HCT116 (cell line): ENCODE measurements at regions not wholly inside any gene's neighbourhood (a gene's known extent, or its start where the extent isn't known, plus 50 kb on each side); places are given as distances from the start of the nearest gene placed in this dataset.

Source experiments
- ATAC-seq: fragments of 200-7000 bp; cut with Tn5 transposase; 2 replicates; pipeline ENCODE4 v1.9.1; 2020; ENCODE audit warnings: mild to moderate bottlenecking, moderate library complexity
- BruUV-seq: library from RNA; stranded (reverse); fragments of 400-500 nt; replicated peaks from 2 replicates; lab custom pipeline; 2021; lab: Mats Ljungman, UMichigan
- CTCF ChIA-PET: fragments of 300-600 bp; sonication (Branson Sonifier 250); formaldehyde crosslinking; loops from one replicate; lab custom pipeline; 2021; ENCODE audit warnings: antibody characterized with exemption; lab: Charles Lee
- POLR2A ChIA-PET: fragments of 300-600, 350-600 bp; sonication (Branson Sonifier 250); formaldehyde crosslinking; loops from one replicate; lab custom pipeline; 2021; ENCODE audit warnings: antibody characterized with exemption; lab: Charles Lee
- RAD21 ChIA-PET, 2 experiments: fragments of 300-600 bp; sonication (Branson Sonifier 250); formaldehyde crosslinking; loops; one replicate each; lab custom pipeline; 2023; ENCODE audit warnings: low total read pairs in 2 of 2; ENCODE audit not compliant: uncharacterized antibody in 2 of 2, unreplicated experiment in 2 of 2, low non-redundant PET in 1 of 2; lab: Charles Lee
- DNase-seq: peaks from one replicate; pipeline ENCODE4 v3.0.0-alpha.2; 2010; ENCODE audit warnings: low read depth, low spot score
- H2AFZ ChIP-seq: fragments of 200-600 bp; shearing (Covaris generic), sonication (generic); 2 replicates; pipeline ENCODE4 v1.6.1; 2017; ENCODE audit warnings: low read depth, mixed run types, mixed read lengths, antibody characterized with exemption, low read length; ENCODE audit not compliant: poor library complexity, severe bottlenecking
- H3K27ac ChIP-seq: 2 replicates; pipeline ENCODE4 v1.5.1; 2012; ENCODE audit warnings: low read depth, low read length
- H3K27me3 ChIP-seq: fragments of 200-600 bp; sonication (generic); 2 replicates; pipeline ENCODE4 v1.6.1; 2016; ENCODE audit warnings: mixed run types, low read length, mixed read lengths; ENCODE audit not compliant: insufficient read depth
- H3K36me3 ChIP-seq, 2 experiments: fragments of 200-500 bp in 1 of 2; fragments of 200-600 bp in 1 of 2; sonication (Bioruptor generic) in 1 of 2; sonication (generic) in 1 of 2; 2 replicates each; pipeline versions ENCODE4 v1.5.1 to v1.6.1; 2014 to 2016; ENCODE audit warnings: low read length in 2 of 2, inconsistent platforms in 1 of 2, mixed read lengths in 1 of 2, mixed run types in 1 of 2; ENCODE audit not compliant: insufficient read depth in 2 of 2, control insufficient read depth in 1 of 2
- H3K4me1 ChIP-seq, 2 experiments: fragments of 200-600 bp in 1 of 2; sonication (generic) in 1 of 2; 2 replicates each; pipeline versions ENCODE4 v1.5.1 to v1.6.1; 2012 to 2017; ENCODE audit warnings: low read length in 2 of 2, inconsistent platforms in 1 of 2, mild to moderate bottlenecking in 1 of 2, mixed read lengths in 1 of 2, mixed run types in 1 of 2, moderate library complexity in 1 of 2; ENCODE audit not compliant: insufficient read depth in 2 of 2, control insufficient read depth in 1 of 2
- H3K4me2 ChIP-seq: fragments of 200-600 bp; sonication (generic); 2 replicates; pipeline ENCODE4 v1.6.1; 2017; ENCODE audit warnings: mixed run types, low read length, mixed read lengths
- H3K4me3 ChIP-seq, 2 experiments: fragments of 200-600 bp in 1 of 2; sonication (generic) in 1 of 2; replicated peaks in 1 of 2; 2 replicates each; pipeline ENCODE4 v1.5.1; 2011 to 2016; ENCODE audit warnings: low read length in 2 of 2, control low read depth in 1 of 2, low read depth in 1 of 2, mild to moderate bottlenecking in 1 of 2, mixed read lengths in 1 of 2, mixed run types in 1 of 2
- H3K79me2 ChIP-seq: fragments of 200-600 bp; sonication (generic); 2 replicates; pipeline ENCODE4 v1.6.1; 2017; ENCODE audit warnings: mild to moderate bottlenecking, mixed run types, low read length, moderate library complexity, mixed read lengths; ENCODE audit not compliant: insufficient read depth
- H3K9ac ChIP-seq: fragments of 200-600 bp; sonication (generic); 2 replicates; pipeline ENCODE4 v1.6.1; 2016; ENCODE audit warnings: low read length, mixed read lengths
- H3K9me2 ChIP-seq: fragments of 200-600 bp; sonication (generic), shearing (Covaris generic); 2 replicates; pipeline ENCODE4 v1.6.1; 2017; ENCODE audit warnings: mixed run types, mild to moderate bottlenecking, moderate library complexity; ENCODE audit not compliant: insufficient read depth
- H3K9me3 ChIP-seq, 2 experiments: fragments of 200-500 bp in 1 of 2; fragments of 200-600 bp in 1 of 2; sonication (Bioruptor generic) in 1 of 2; sonication (generic) in 1 of 2; 2 replicates each; pipeline ENCODE4 v1.6.1; 2014 to 2017; ENCODE audit warnings: low read length in 2 of 2, mixed read lengths in 2 of 2, inconsistent platforms in 1 of 2, low read depth in 1 of 2, mild to moderate bottlenecking in 1 of 2, mixed run types in 1 of 2, moderate library complexity in 1 of 2; ENCODE audit not compliant: control insufficient read depth in 1 of 2, insufficient read depth in 1 of 2
- H4K20me1 ChIP-seq: fragments of 200-600 bp; sonication (generic), shearing (Covaris generic); 2 replicates; pipeline ENCODE4 v1.6.1; 2017; ENCODE audit warnings: mixed run types, mild to moderate bottlenecking, moderate library complexity; ENCODE audit not compliant: insufficient read depth
- CBX3 ChIP-seq: IDR thresholded peaks from 2 replicates; pipeline ENCODE4 v1.6.1; 2012; ENCODE audit warnings: low read depth
- CEBPB ChIP-seq: IDR thresholded peaks from 2 replicates; pipeline ENCODE4 v1.6.1; 2012; ENCODE audit warnings: low read depth
- EGR1 ChIP-seq: IDR thresholded peaks from 2 replicates; pipeline ENCODE4 v1.6.1; 2012; ENCODE audit warnings: low read depth
- ELF1 ChIP-seq: IDR thresholded peaks from 2 replicates; pipeline ENCODE4 v1.6.1; 2012; ENCODE audit warnings: low read depth, borderline replicate concordance
- EZH2 ChIP-seq: fragments of 200-600 bp; sonication (generic); IDR thresholded peaks from 2 replicates; pipeline ENCODE4 v1.6.1; 2017; ENCODE audit warnings: antibody characterized with exemption, mixed run types
- FOSL1 ChIP-seq: IDR thresholded peaks from 2 replicates; pipeline ENCODE4 v1.6.1; 2012; ENCODE audit warnings: low read depth
- JUND ChIP-seq: IDR thresholded peaks from 2 replicates; pipeline ENCODE4 v1.6.1; 2012
- POLR2AphosphoS5 ChIP-seq: IDR thresholded peaks from 2 replicates; pipeline ENCODE4 v1.6.1; 2011; ENCODE audit warnings: mild to moderate bottlenecking, low read depth, low read length, moderate library complexity
- SIN3A ChIP-seq: IDR thresholded peaks from 2 replicates; pipeline ENCODE4 v1.6.1; 2012; ENCODE audit warnings: low read depth
- SP1 ChIP-seq: IDR thresholded peaks from 2 replicates; pipeline ENCODE4 v1.6.1; 2012; ENCODE audit warnings: low read depth
- SRF ChIP-seq: IDR thresholded peaks from 2 replicates; pipeline ENCODE4 v1.6.1; 2012; ENCODE audit warnings: low read depth
- TCF7L2 ChIP-seq: IDR thresholded peaks from 2 replicates; pipeline ENCODE4 v1.7.0; 2011; ENCODE audit warnings: borderline replicate concordance, inconsistent platforms; ENCODE audit not compliant: insufficient read depth, insufficient read length; ENCODE audit errors: extremely low read depth
- YY1 ChIP-seq: IDR thresholded peaks from 2 replicates; pipeline ENCODE4 v1.6.1; 2011; ENCODE audit warnings: low read length, low read depth, moderate library complexity, mild to moderate bottlenecking; ENCODE audit not compliant: insufficient replicate concordance; ENCODE audit errors: extremely low read depth
- ZFX ChIP-seq: fragments of 450-650 bp; IDR thresholded peaks from 2 replicates; pipeline ENCODE4 v1.6.1; 2017
- ZNF274 ChIP-seq: fragments of 200-500 bp; sonication (Bioruptor generic); IDR thresholded peaks from 2 replicates; pipeline ENCODE4 v1.6.1; 2014; ENCODE audit warnings: mild to moderate bottlenecking, low read depth, low read length, inconsistent platforms
- intact Hi-C: fragments of 100-400 bp; cut with micrococcal nuclease; formaldehyde crosslinking; loops from 2 replicates; pipeline ENCODE4 v1.10.0; 2022
- TF ChIP-seq, protein P1 (sequence below): IDR thresholded peaks from 2 replicates; pipeline ENCODE4 v1.6.1; 2012; ENCODE audit warnings: low read depth
- TF ChIP-seq, protein P2 (sequence below): IDR thresholded peaks from 2 replicates; pipeline ENCODE4 v1.6.1; 2012
- TF ChIP-seq, protein P3 (sequence below): IDR thresholded peaks from 2 replicates; pipeline ENCODE4 v1.6.1; 2012
- TF ChIP-seq, protein P4 (sequence below): IDR thresholded peaks from 2 replicates; pipeline ENCODE4 v1.6.1; 2011; ENCODE audit warnings: mild to moderate bottlenecking, low read length, moderate library complexity; ENCODE audit not compliant: insufficient replicate concordance; ENCODE audit errors: extremely low read depth
- TF ChIP-seq, protein P5 (sequence below), 3 experiments: fragments of 200-600 bp in 1 of 3; sonication (generic) in 1 of 3; IDR thresholded peaks in 2 of 3; conservative IDR thresholded peaks in 1 of 3; 2 replicates each; pipeline ENCODE4 v1.5.1; 2012 to 2017; ENCODE audit warnings: low read depth in 2 of 3, low read length in 2 of 3, antibody characterized with exemption in 1 of 3, borderline replicate concordance in 1 of 3, control low read depth in 1 of 3, mild to moderate bottlenecking in 1 of 3, mixed read lengths in 1 of 3, mixed run types in 1 of 3, moderate library complexity in 1 of 3; ENCODE audit not compliant: insufficient read depth in 1 of 3

DNA sequence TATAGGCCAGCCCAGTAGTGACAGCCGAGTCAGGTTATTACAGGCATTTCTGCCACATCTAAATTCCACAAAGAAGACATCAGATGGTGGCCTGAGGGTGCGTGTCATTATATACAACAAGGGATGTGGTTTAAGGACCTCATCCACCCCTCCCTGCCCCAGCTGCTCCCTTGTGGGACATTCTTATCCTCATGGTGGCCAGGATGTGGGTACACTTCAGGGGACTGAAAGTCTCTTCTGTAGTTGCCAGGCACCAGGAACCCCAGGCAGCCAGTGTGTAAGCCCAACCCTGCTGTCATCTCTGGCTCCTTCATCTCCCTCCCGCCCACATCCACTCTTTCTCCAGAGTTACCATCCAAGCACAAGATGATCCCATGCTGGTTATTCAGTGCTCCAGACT is 224.9 kb upstream of the TOPAZ1 start:
- RAD21 ChIA-PET, result no interaction called here
- H3K79me2 ChIP-seq, result no peaks in the 10 kb centered on the region

More for the DNA sequence above, 224.9 kb upstream of the TOPAZ1 start:
- Histone ChIP-seq H3K9me3 (no peaks in the 10 kb centered on the region), H3K4me1 (no peaks in the 10 kb centered on the region), H3K4me3 (no peak overlapping the region), H2AFZ (no peak overlapping the region), H4K20me1 (no peaks in the 10 kb centered on the region), H3K36me3 (no peaks in the 10 kb centered on the region), H3K4me2 (no peak overlapping the region), H3K9me2 (no peaks in the 10 kb centered on the region), H3K27ac (no peak overlapping the region), H3K9ac (no peak overlapping the region), H3K27me3 (0 out of 2 replicates have a peak, but pooled peaks cover 3% of the 10 kb centered on the region)
- intact Hi-C loops, result no loop called here
- POLR2A ChIA-PET, result no interaction called here
- no peak for ATAC-seq
- CTCF ChIA-PET, result no interaction called here
- no peak for DNase-seq
- TF ChIP-seq POLR2AphosphoS5, result no peak
- TF ChIP-seq, protein P1, sequence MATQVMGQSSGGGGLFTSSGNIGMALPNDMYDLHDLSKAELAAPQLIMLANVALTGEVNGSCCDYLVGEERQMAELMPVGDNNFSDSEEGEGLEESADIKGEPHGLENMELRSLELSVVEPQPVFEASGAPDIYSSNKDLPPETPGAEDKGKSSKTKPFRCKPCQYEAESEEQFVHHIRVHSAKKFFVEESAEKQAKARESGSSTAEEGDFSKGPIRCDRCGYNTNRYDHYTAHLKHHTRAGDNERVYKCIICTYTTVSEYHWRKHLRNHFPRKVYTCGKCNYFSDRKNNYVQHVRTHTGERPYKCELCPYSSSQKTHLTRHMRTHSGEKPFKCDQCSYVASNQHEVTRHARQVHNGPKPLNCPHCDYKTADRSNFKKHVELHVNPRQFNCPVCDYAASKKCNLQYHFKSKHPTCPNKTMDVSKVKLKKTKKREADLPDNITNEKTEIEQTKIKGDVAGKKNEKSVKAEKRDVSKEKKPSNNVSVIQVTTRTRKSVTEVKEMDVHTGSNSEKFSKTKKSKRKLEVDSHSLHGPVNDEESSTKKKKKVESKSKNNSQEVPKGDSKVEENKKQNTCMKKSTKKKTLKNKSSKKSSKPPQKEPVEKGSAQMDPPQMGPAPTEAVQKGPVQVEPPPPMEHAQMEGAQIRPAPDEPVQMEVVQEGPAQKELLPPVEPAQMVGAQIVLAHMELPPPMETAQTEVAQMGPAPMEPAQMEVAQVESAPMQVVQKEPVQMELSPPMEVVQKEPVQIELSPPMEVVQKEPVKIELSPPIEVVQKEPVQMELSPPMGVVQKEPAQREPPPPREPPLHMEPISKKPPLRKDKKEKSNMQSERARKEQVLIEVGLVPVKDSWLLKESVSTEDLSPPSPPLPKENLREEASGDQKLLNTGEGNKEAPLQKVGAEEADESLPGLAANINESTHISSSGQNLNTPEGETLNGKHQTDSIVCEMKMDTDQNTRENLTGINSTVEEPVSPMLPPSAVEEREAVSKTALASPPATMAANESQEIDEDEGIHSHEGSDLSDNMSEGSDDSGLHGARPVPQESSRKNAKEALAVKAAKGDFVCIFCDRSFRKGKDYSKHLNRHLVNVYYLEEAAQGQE, result no peak
- TF ChIP-seq ZNF274, result no peak
- no peak for TF ChIP-seq TCF7L2
- no peak for TF ChIP-seq EGR1
- no peak for TF ChIP-seq CEBPB
- no peak for TF ChIP-seq YY1
- TF ChIP-seq SP1, result no peak
- TF ChIP-seq SIN3A, result no peak
- TF ChIP-seq EZH2, result no peak
- no peak for TF ChIP-seq ZFX
- TF ChIP-seq ELF1, result no peak
- TF ChIP-seq JUND, result no peak
- TF ChIP-seq, protein P2, sequence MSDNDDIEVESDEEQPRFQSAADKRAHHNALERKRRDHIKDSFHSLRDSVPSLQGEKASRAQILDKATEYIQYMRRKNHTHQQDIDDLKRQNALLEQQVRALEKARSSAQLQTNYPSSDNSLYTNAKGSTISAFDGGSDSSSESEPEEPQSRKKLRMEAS, result no peak
- no peak for TF ChIP-seq CBX3
- no peak for TF ChIP-seq FOSL1
- TF ChIP-seq, protein P3, sequence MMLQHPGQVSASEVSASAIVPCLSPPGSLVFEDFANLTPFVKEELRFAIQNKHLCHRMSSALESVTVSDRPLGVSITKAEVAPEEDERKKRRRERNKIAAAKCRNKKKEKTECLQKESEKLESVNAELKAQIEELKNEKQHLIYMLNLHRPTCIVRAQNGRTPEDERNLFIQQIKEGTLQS, result no peak
- TF ChIP-seq, protein P4, sequence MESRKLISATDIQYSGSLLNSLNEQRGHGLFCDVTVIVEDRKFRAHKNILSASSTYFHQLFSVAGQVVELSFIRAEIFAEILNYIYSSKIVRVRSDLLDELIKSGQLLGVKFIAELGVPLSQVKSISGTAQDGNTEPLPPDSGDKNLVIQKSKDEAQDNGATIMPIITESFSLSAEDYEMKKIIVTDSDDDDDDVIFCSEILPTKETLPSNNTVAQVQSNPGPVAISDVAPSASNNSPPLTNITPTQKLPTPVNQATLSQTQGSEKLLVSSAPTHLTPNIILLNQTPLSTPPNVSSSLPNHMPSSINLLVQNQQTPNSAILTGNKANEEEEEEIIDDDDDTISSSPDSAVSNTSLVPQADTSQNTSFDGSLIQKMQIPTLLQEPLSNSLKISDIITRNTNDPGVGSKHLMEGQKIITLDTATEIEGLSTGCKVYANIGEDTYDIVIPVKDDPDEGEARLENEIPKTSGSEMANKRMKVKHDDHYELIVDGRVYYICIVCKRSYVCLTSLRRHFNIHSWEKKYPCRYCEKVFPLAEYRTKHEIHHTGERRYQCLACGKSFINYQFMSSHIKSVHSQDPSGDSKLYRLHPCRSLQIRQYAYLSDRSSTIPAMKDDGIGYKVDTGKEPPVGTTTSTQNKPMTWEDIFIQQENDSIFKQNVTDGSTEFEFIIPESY, result no peak
- TF ChIP-seq SRF, result no peak
- TF ChIP-seq, protein P5, sequence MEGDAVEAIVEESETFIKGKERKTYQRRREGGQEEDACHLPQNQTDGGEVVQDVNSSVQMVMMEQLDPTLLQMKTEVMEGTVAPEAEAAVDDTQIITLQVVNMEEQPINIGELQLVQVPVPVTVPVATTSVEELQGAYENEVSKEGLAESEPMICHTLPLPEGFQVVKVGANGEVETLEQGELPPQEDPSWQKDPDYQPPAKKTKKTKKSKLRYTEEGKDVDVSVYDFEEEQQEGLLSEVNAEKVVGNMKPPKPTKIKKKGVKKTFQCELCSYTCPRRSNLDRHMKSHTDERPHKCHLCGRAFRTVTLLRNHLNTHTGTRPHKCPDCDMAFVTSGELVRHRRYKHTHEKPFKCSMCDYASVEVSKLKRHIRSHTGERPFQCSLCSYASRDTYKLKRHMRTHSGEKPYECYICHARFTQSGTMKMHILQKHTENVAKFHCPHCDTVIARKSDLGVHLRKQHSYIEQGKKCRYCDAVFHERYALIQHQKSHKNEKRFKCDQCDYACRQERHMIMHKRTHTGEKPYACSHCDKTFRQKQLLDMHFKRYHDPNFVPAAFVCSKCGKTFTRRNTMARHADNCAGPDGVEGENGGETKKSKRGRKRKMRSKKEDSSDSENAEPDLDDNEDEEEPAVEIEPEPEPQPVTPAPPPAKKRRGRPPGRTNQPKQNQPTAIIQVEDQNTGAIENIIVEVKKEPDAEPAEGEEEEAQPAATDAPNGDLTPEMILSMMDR (IDR thresholded peaks at IDR 0.05 in 2 of 3, conservative IDR thresholded peaks at IDR 0.05 in 1 of 3; ENCODE audit: borderline replicate concordance in 1 of 3, insufficient read depth in 1 of 3, low read depth in 2 of 3, low read length in 2 of 3), result no peak
- BruUV-seq, result no TSS peak
